HCT116 (cell line): ENCODE measurements at regions not wholly inside any gene's neighbourhood (a gene's known extent, or its start where the extent isn't known, plus 50 kb on each side); places are given as distances from the start of the nearest gene placed in this dataset.

Experiments
- ATAC-seq: fragments of 200-7000 bp; cut with Tn5 transposase; 2 replicates; pipeline ENCODE4 v1.9.1; 2020; ENCODE audit warnings: mild to moderate bottlenecking, moderate library complexity
- BruUV-seq: library from RNA; stranded (reverse); fragments of 400-500 nt; replicated peaks from 2 replicates; lab custom pipeline; 2021; lab: Mats Ljungman, UMichigan
- CTCF ChIA-PET: fragments of 300-600 bp; sonication (Branson Sonifier 250); formaldehyde crosslinking; loops from one replicate; lab custom pipeline; 2021; ENCODE audit warnings: antibody characterized with exemption; lab: Charles Lee
- POLR2A ChIA-PET: fragments of 300-600, 350-600 bp; sonication (Branson Sonifier 250); formaldehyde crosslinking; loops from one replicate; lab custom pipeline; 2021; ENCODE audit warnings: antibody characterized with exemption; lab: Charles Lee
- RAD21 ChIA-PET, 2 experiments: fragments of 300-600 bp; sonication (Branson Sonifier 250); formaldehyde crosslinking; loops; one replicate each; lab custom pipeline; 2023; ENCODE audit warnings: low total read pairs in 2 of 2; ENCODE audit not compliant: uncharacterized antibody in 2 of 2, unreplicated experiment in 2 of 2, low non-redundant PET in 1 of 2; lab: Charles Lee
- DNase-seq: peaks from one replicate; pipeline ENCODE4 v3.0.0-alpha.2; 2010; ENCODE audit warnings: low read depth, low spot score
- H2AFZ ChIP-seq: fragments of 200-600 bp; shearing (Covaris generic), sonication (generic); 2 replicates; pipeline ENCODE4 v1.6.1; 2017; ENCODE audit warnings: low read depth, mixed run types, mixed read lengths, antibody characterized with exemption, low read length; ENCODE audit not compliant: poor library complexity, severe bottlenecking
- H3K27ac ChIP-seq: 2 replicates; pipeline ENCODE4 v1.5.1; 2012; ENCODE audit warnings: low read depth, low read length
- H3K27me3 ChIP-seq: fragments of 200-600 bp; sonication (generic); 2 replicates; pipeline ENCODE4 v1.6.1; 2016; ENCODE audit warnings: mixed run types, low read length, mixed read lengths; ENCODE audit not compliant: insufficient read depth
- H3K36me3 ChIP-seq, 2 experiments: fragments of 200-500 bp in 1 of 2; fragments of 200-600 bp in 1 of 2; sonication (Bioruptor generic) in 1 of 2; sonication (generic) in 1 of 2; 2 replicates each; pipeline versions ENCODE4 v1.5.1 to v1.6.1; 2014 to 2016; ENCODE audit warnings: low read length in 2 of 2, inconsistent platforms in 1 of 2, mixed read lengths in 1 of 2, mixed run types in 1 of 2; ENCODE audit not compliant: insufficient read depth in 2 of 2, control insufficient read depth in 1 of 2
- H3K4me1 ChIP-seq, 2 experiments: fragments of 200-600 bp in 1 of 2; sonication (generic) in 1 of 2; 2 replicates each; pipeline versions ENCODE4 v1.5.1 to v1.6.1; 2012 to 2017; ENCODE audit warnings: low read length in 2 of 2, inconsistent platforms in 1 of 2, mild to moderate bottlenecking in 1 of 2, mixed read lengths in 1 of 2, mixed run types in 1 of 2, moderate library complexity in 1 of 2; ENCODE audit not compliant: insufficient read depth in 2 of 2, control insufficient read depth in 1 of 2
- H3K4me2 ChIP-seq: fragments of 200-600 bp; sonication (generic); 2 replicates; pipeline ENCODE4 v1.6.1; 2017; ENCODE audit warnings: mixed run types, low read length, mixed read lengths
- H3K4me3 ChIP-seq, 2 experiments: fragments of 200-600 bp in 1 of 2; sonication (generic) in 1 of 2; replicated peaks in 1 of 2; 2 replicates each; pipeline ENCODE4 v1.5.1; 2011 to 2016; ENCODE audit warnings: low read length in 2 of 2, control low read depth in 1 of 2, low read depth in 1 of 2, mild to moderate bottlenecking in 1 of 2, mixed read lengths in 1 of 2, mixed run types in 1 of 2
- H3K79me2 ChIP-seq: fragments of 200-600 bp; sonication (generic); 2 replicates; pipeline ENCODE4 v1.6.1; 2017; ENCODE audit warnings: mild to moderate bottlenecking, mixed run types, low read length, moderate library complexity, mixed read lengths; ENCODE audit not compliant: insufficient read depth
- H3K9ac ChIP-seq: fragments of 200-600 bp; sonication (generic); 2 replicates; pipeline ENCODE4 v1.6.1; 2016; ENCODE audit warnings: low read length, mixed read lengths
- H3K9me2 ChIP-seq: fragments of 200-600 bp; sonication (generic), shearing (Covaris generic); 2 replicates; pipeline ENCODE4 v1.6.1; 2017; ENCODE audit warnings: mixed run types, mild to moderate bottlenecking, moderate library complexity; ENCODE audit not compliant: insufficient read depth
- H3K9me3 ChIP-seq, 2 experiments: fragments of 200-500 bp in 1 of 2; fragments of 200-600 bp in 1 of 2; sonication (Bioruptor generic) in 1 of 2; sonication (generic) in 1 of 2; 2 replicates each; pipeline ENCODE4 v1.6.1; 2014 to 2017; ENCODE audit warnings: low read length in 2 of 2, mixed read lengths in 2 of 2, inconsistent platforms in 1 of 2, low read depth in 1 of 2, mild to moderate bottlenecking in 1 of 2, mixed run types in 1 of 2, moderate library complexity in 1 of 2; ENCODE audit not compliant: control insufficient read depth in 1 of 2, insufficient read depth in 1 of 2
- H4K20me1 ChIP-seq: fragments of 200-600 bp; sonication (generic), shearing (Covaris generic); 2 replicates; pipeline ENCODE4 v1.6.1; 2017; ENCODE audit warnings: mixed run types, mild to moderate bottlenecking, moderate library complexity; ENCODE audit not compliant: insufficient read depth
- ATF3 ChIP-seq: IDR thresholded peaks from 2 replicates; pipeline ENCODE4 v1.6.1; 2012
- CBX3 ChIP-seq: IDR thresholded peaks from 2 replicates; pipeline ENCODE4 v1.6.1; 2012; ENCODE audit warnings: low read depth
- CEBPB ChIP-seq: IDR thresholded peaks from 2 replicates; pipeline ENCODE4 v1.6.1; 2012; ENCODE audit warnings: low read depth
- CTCF ChIP-seq, 3 experiments: fragments of 200-600 bp in 1 of 3; sonication (generic) in 1 of 3; IDR thresholded peaks in 2 of 3; conservative IDR thresholded peaks in 1 of 3; 2 replicates each; pipeline ENCODE4 v1.5.1; 2012 to 2017; ENCODE audit warnings: low read depth in 2 of 3, low read length in 2 of 3, antibody characterized with exemption in 1 of 3, borderline replicate concordance in 1 of 3, control low read depth in 1 of 3, mild to moderate bottlenecking in 1 of 3, mixed read lengths in 1 of 3, mixed run types in 1 of 3, moderate library complexity in 1 of 3; ENCODE audit not compliant: insufficient read depth in 1 of 3
- EGR1 ChIP-seq: IDR thresholded peaks from 2 replicates; pipeline ENCODE4 v1.6.1; 2012; ENCODE audit warnings: low read depth
- ELF1 ChIP-seq: IDR thresholded peaks from 2 replicates; pipeline ENCODE4 v1.6.1; 2012; ENCODE audit warnings: low read depth, borderline replicate concordance
- EZH2phosphoT487 ChIP-seq: fragments of 200-600 bp; IDR thresholded peaks from 2 replicates; pipeline ENCODE4 v1.6.1; 2018; ENCODE audit warnings: antibody characterized with exemption, borderline replicate concordance
- MAX ChIP-seq: IDR thresholded peaks from 2 replicates; pipeline ENCODE4 v1.6.1; 2012
- POLR2A ChIP-seq: IDR thresholded peaks from 2 replicates; pipeline ENCODE4 v1.7.0; 2011; ENCODE audit warnings: borderline replicate concordance; ENCODE audit not compliant: insufficient read depth, insufficient read length; ENCODE audit errors: extremely low read depth
- POLR2AphosphoS5 ChIP-seq: IDR thresholded peaks from 2 replicates; pipeline ENCODE4 v1.6.1; 2011; ENCODE audit warnings: mild to moderate bottlenecking, low read depth, low read length, moderate library complexity
- RAD21 ChIP-seq: IDR thresholded peaks from 2 replicates; pipeline ENCODE4 v1.6.1; 2012; ENCODE audit warnings: low read depth, mild to moderate bottlenecking
- SIN3A ChIP-seq: IDR thresholded peaks from 2 replicates; pipeline ENCODE4 v1.6.1; 2012; ENCODE audit warnings: low read depth
- SP1 ChIP-seq: IDR thresholded peaks from 2 replicates; pipeline ENCODE4 v1.6.1; 2012; ENCODE audit warnings: low read depth
- SRF ChIP-seq: IDR thresholded peaks from 2 replicates; pipeline ENCODE4 v1.6.1; 2012; ENCODE audit warnings: low read depth
- TCF7L2 ChIP-seq: IDR thresholded peaks from 2 replicates; pipeline ENCODE4 v1.7.0; 2011; ENCODE audit warnings: borderline replicate concordance, inconsistent platforms; ENCODE audit not compliant: insufficient read depth, insufficient read length; ENCODE audit errors: extremely low read depth
- ZBTB33 ChIP-seq: IDR thresholded peaks from 2 replicates; pipeline ENCODE4 v1.6.1; 2011; ENCODE audit warnings: mild to moderate bottlenecking, low read length, moderate library complexity; ENCODE audit not compliant: insufficient replicate concordance; ENCODE audit errors: extremely low read depth
- ZFX ChIP-seq: fragments of 450-650 bp; IDR thresholded peaks from 2 replicates; pipeline ENCODE4 v1.6.1; 2017
- ZNF274 ChIP-seq: fragments of 200-500 bp; sonication (Bioruptor generic); IDR thresholded peaks from 2 replicates; pipeline ENCODE4 v1.6.1; 2014; ENCODE audit warnings: mild to moderate bottlenecking, low read depth, low read length, inconsistent platforms
- intact Hi-C: fragments of 100-400 bp; cut with micrococcal nuclease; formaldehyde crosslinking; loops from 2 replicates; pipeline ENCODE4 v1.10.0; 2022

- no peak for TF ChIP-seq SRF
- no peak for TF ChIP-seq POLR2A
- no peak for TF ChIP-seq SP1
- no peak for TF ChIP-seq SIN3A
- TF ChIP-seq CBX3: no peak
- no peak for TF ChIP-seq ZNF274
- TF ChIP-seq EZH2phosphoT487: no peak
- no peak for TF ChIP-seq EGR1
Measured at GRCh38 chr1:112209493-112209892, 186.5 kb upstream of the CTTNBP2NL start (continued).

GRCh38 chr1:112219267-112219666 is 176.7 kb upstream of the CTTNBP2NL start:
- BruUV-seq: no TSS peak
- ChIA-PET CTCF (interaction anchor here (0.5 kb wide), 1 partner anchor 557 kb away, joined by 3 read pairs; no protein-coding TSS in a partner anchor), POLR2A (no interaction called here)
- TF ChIP-seq ZNF274 (no peak), EGR1 (no peak), ELF1 (no peak), ZBTB33 (no peak), SIN3A (no peak), SP1 (no peak), CBX3 (no peak), ATF3 (no peak), MAX (no peak), TCF7L2 (no peak), ZFX (no peak), EZH2phosphoT487 (no peak), POLR2AphosphoS5 (no peak), POLR2A (no peak), CEBPB (no peak), RAD21 (no peak), SRF (no peak), CTCF (IDR thresholded peaks at IDR 0.05 in 2 of 3, conservative IDR thresholded peaks at IDR 0.05 in 1 of 3; ENCODE audit: borderline replicate concordance in 1 of 3, insufficient read depth in 1 of 3, low read depth in 2 of 3, low read length in 2 of 3) (no peak)

More at GRCh38 chr1:112219267-112219666, 176.7 kb upstream of the CTTNBP2NL start:
- H4K20me1 ChIP-seq: no peaks in the 10 kb centered on the region
- H3K9me2 ChIP-seq: no peaks in the 10 kb centered on the region
- H3K9ac ChIP-seq: no peak overlapping the region
- DNase-seq (no peak), ATAC-seq (no peak)
- RAD21 ChIA-PET: no interaction called here
- no peaks in the 10 kb centered on the region; a peak in 1 of 4 replicates for H3K36me3 ChIP-seq
- no peaks in the 10 kb centered on the region for H3K27me3 ChIP-seq
- H3K4me3 ChIP-seq: no peak overlapping the region
- H3K9me3 ChIP-seq: no peaks in the 10 kb centered on the region
- no peaks in the 10 kb centered on the region for H3K79me2 ChIP-seq
- intact Hi-C loops: no loop called here
- H3K4me1 ChIP-seq: peaks cover 0 to 4% of the 10 kb centered on the region in 2 experiments; a peak in 2 of 4 replicates
- H3K4me2 ChIP-seq: no peak overlapping the region
- H3K27ac ChIP-seq: no peak overlapping the region
- H2AFZ ChIP-seq: no peak overlapping the region
